ENCODE measurements at regions not wholly inside any gene's neighbourhood (a gene's known extent, or its start where the extent isn't known, plus 50 kb on each side); places are given as distances from the start of the nearest gene placed in this dataset.

GRCh38 chr5:82684165-82684564 is 393.0 kb downstream of the TMEM167A start:
- no peak for DNase-seq

- no peak for DNase-seq
Observed at GRCh38 chr5:82679660-82680059, 397.5 kb downstream of the TMEM167A start.

GRCh38 chr5:82676661-82677060 is 398.5 kb upstream of the RPS23 start:
- peak; percentile 84 for DNase-seq

DNA sequence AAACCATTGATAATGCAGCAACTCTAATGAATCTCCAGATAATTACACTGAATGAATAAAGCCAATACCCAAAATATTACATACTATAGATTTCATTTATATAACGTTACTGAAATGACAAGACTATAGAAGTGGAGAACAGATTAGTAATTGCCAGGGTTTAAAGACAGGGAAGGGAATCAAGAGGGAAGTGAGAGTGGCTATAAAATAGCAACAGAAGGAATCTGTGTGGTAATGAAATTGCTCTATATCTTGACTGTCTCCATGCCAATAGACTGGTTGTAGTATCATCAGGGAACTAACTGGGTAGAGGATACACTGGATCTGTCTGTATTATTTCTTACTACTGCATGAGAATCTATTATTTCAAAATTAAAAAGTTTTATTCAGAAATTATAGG is 396.5 kb upstream of the RPS23 start:
- no peak for DNase-seq

DNA sequence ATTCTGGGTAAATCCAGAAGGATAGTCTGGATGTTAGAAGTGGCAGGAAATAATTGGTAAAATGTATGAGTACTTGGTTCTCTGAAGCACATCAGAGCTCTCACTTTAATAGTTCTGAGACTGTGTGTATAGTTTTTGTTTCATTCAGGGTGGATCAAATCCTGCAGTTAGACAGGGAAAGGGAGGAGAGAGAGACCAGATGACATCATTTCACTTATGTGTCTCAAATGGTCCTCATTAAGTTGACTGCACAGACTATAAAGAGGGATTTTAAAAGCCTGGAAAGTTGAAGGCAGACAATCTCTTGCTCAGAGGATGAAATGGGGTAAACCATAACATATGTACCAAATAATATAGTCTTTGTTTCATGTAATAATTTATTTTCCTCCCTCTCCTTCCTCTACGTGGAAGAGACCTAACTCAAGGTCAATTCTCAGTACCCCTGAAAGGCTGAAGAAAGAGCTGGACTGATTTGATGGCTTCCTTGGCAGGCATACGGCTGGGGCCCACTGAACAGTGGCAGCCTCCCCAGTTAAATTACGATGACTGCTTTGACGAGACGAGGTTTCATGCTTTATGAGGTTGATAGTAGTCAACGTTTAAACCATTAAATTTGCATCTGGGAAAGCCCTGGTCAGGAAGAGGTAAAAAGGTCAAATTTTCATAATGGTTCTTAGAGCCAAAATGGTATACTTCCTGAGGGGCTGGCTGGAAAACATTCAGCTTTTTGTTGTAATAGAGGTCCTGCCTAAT is 395.1 kb upstream of the RPS23 start:
- DNase-seq: peak; percentile 7

GRCh38 chr5:82670692-82671091 is 392.5 kb upstream of the RPS23 start:
- DNase-seq: no peak

DNA sequence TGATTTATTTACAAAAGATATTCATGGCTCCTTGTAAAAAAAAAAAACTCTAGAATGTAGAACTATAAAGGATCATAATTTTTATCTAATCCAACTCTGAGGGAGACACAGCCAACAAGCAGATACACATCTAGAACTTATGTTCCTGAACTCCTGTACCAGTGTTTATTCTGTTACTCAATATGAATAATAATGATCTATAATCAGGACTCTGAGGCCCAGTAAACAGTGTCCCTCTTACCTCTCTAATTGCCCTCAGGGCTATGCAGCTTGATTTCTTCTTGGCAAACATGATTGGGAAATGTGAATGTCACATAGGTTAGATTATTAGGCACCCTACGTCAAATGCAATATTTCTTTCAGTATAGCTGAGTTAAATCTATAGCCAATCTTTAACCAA is 391.6 kb upstream of the RPS23 start:
- DNase-seq: no peak

GRCh38 chr5:82666312-82666711 is 388.2 kb upstream of the RPS23 start:
- DNase-seq: no peak

DNA sequence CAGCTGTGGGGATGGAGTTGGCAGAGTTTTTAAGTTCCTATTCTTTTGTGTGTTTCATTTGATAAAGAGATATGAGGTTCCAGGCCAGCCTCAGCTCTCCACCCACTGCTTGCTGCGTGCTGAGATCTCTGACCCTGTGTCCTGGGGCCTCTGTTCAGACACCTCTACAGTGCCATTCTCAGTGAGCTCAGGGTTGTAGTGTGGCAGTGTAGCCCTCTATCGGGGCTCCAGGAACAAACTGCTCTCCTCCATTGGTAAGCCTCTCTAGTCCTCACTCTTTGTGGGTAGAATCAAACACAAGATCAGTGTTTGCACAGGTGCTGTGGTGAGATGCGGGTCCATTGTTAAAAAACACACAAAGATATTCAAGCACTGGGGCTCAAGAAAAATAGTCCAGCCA is 386.6 kb upstream of the RPS23 start:
- no peak for DNase-seq

DNA sequence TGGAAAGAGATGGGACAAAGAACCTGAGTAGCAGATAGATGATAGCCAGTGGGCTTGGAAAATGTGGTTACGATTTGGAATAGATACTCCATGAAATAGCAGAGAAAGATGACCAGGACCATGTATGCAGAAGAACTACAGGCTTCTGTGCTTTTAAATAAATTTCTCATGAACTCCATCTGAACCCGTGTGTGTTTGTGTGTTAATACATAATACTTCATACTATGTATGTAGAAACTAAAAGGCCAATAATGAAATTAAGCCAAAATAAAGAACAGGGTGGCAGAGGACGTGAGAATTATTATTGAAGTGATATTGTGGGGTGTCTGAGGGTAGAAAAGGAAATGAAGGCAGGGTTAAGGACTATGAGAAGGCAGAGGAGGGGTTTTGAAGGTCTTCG is 385.1 kb upstream of the RPS23 start:
- no peak for DNase-seq

GRCh38 chr5:82662340-82662739 is 384.2 kb upstream of the RPS23 start:
- DNase-seq: no peak

DNA sequence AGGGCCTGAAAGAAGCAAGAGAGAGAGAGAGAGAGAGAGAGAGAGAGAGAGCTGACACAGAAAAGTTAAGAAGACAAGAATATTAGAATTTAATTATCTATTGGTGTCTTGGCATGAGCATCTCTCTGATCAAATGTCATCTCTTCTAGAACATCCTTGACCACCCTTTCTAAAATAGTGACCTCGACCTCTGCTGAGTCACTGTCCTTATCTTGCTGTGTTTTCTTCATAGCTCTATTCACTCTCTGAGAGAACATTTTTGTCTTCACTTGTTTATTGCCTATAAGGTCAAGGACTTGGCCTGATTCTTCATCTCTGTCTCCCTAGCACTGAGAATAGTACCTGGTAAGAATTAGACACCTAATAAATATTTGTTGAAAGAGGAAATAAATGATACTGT is 383.8 kb upstream of the RPS23 start:
- DNase-seq: no peak

DNA sequence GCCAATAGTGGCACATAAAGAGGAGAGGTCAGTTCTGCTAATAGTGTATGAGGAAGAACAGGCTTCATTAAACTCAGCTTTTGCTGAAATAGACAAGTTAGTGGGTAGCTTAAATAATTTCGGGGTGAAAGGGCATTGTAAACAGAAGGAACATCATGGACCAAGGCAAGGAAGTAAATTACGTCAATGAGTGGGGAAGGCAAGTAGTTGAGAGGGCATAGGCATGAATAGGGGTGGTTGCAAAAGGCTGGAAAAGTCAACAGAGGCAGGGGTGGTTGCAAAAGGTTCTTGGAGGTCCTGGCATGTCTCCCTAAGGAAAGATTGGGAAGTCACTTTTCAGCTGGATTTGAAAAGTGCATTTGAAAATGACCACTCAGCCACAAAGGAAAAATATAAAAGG is 383.3 kb upstream of the RPS23 start:
- DNase-seq: no peak

DNA sequence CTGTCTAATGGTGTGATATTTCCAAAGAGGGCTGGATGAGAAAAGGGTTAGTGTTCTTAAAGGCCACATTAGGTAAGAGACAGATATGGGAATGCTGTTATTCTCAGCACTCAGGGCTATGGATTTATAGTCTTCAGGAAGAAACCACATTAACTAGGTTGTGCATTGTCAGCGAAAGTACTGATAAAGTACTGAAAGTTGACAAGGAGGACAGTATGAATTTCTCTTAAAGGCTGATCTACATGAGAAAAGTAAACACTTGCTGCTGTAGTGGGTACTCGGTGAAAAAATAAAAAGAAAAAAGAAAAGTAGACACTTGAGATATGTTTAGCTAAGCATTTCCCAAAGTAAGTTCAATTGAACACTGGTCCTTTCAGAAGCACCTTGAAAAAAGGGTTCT is 381.0 kb upstream of the RPS23 start:
- DNase-seq: no peak

- DNase-seq: no peak
Observed at GRCh38 chr5:82657033-82657699, 379.0 kb upstream of the RPS23 start.

- no peak for DNase-seq
Observed at GRCh38 chr5:82656341-82656761, 378.2 kb upstream of the RPS23 start.

DNA sequence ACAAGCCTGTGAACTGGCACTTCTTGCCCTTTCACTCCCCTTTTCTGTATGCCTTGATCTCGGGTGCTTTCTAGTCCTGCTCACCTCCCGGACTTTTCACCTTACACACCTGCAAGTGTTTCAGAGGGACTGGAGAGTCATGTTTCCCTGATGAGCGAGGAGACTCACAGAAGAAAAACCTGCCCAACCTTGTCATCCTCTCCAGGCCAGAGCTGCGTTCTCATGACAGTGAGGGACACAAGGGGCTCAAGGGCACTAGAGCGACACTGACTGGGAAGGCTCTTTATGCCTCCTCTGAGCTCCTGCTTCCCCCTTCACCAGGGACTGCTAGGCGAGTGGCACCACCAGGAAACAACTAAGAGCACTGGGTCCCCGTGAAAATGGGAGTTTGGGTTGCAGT is 376.9 kb upstream of the RPS23 start:
- DNase-seq: no peak

- no peak for DNase-seq
Observed at GRCh38 chr5:82649943-82650342, 371.8 kb upstream of the RPS23 start.

DNA sequence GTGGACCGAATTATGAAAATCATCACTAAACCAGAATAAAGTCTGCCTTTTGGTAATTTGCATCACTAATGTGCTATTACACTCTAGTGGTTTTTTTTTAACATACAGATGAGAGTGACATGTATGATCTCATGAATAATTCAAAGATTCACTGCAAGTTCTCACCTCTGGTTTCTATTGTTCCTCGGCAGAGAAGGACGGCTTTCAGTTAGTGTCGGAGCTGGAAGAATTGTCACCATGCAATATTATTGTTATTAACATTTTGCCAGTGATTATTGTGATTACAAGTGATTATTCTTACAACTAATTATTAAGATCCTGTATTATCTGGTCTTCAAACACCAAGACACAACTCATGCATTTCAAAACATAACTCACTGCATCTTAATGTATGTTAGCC is 366.6 kb upstream of the RPS23 start:
- DNase-seq: no peak

GRCh38 chr5:82644229-82644628 is 366.1 kb upstream of the RPS23 start:
- no peak for DNase-seq

DNA sequence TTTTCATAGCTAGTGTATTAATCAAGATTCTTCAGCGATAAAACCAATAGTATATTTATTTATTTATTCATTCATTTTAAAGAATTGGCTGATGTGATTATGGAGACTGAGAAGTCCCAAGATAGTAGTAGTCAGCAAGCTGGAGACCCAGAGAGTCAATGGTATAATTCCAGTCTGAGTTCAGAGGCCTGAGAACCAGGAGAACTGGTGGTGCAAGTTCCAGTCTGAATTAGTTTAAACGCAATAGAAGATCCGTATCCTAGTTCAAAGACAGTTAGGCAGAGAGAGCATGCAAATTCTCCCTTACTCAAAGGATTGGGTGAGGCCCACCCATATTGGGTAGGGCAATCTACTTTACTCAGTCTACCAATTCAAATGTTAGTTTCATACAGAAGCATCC is 364.2 kb upstream of the RPS23 start:
- DNase-seq: no peak

DNA sequence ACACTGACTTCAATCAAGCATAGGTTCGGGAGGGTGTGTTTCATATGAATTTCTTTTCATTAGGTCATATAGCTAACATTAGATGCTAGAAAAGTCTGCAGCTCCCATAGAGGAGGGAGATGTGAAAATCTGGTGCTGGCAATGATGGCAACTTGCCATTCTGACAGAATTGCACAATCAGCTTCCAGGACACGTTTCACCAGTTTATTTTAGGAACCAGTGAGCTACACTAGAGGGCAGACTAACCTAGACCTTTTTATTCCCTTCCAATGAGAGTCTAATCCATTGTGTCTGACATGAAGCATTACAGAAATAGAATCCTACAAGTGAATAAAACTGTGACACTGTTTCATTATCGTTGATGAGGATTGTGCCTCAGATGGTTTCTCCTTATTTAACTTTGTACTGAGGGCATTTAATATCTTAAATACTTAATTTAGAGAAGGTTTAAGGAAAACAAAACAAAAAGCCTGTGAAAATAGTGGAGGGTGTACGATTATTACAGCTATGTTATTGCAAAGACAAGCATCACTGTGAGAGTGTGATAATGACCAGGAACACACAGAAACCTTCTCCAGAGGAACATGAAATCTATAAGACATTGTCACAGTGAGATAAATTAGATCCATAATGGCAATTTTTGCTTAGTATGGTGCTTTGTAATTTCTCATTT is 363.3 kb upstream of the RPS23 start:
- DNase-seq: peak; percentile 68

DNA sequence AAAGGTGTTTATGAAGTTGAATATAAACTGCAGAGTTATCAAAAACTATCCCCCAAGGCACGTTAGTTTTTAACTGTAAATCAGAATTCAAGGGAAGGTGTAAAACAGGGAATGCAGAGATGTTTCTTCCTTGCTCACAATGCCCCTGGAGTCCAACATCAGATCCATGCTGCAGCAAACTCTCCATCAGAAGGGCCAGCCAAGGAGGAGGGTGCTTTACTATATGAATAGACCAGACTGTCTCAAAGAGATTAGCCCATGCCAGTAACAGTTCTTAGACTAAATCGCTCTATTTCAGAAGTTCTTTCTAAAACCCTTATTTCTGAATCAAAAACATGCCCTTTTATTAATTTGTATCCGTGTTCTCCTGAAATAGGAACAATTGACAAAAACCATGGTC is 362.8 kb upstream of the RPS23 start:
- no peak for DNase-seq

All from activated CD4-positive, alpha-beta T cell treated with anti-CD3 and anti-CD28 coated beads, Interleukin-10, Interleukin-2, amounts not matched to agents 100 ng/mL and 50 ng/mL, durations not matched to agents 16 hours and 8 hours (primary cell).